Spleen (tissue), 7 donors: ENCODE measurements at regions not wholly inside any gene's neighbourhood (a gene's known extent, or its start where the extent isn't known, plus 50 kb on each side); places are given as distances from the start of the nearest gene placed in this dataset.
"Not testable (repeated sequence)": the region's sequence is repeated elsewhere in the genome, so short reads cannot be mapped to it uniquely, and the experiment has no call there.

Experiments
- CTCF ChIP-seq, 11 experiments: fragments of 200-600 bp in 7 of 11; fragments of 450-650 bp in 4 of 11; sonication (generic) in 4 of 11; IDR thresholded peaks in 8 of 11; conservative IDR thresholded peaks in 3 of 11; 1 replicate in 7 of 11; 2 replicates in 4 of 11; pipeline versions ENCODE4 v1.4.0 to v1.8.0; 2016 to 2021; ENCODE audit warnings: antibody characterized with exemption in 11 of 11, inconsistent platforms in 4 of 11, mild to moderate bottlenecking in 1 of 11
- POLR2A ChIP-seq, 3 donors: fragments of 450-650 bp; IDR thresholded peaks; one replicate each; pipeline ENCODE4 v1.5.1; 2017; ENCODE audit warnings: antibody characterized with exemption in 3 of 3, mild to moderate bottlenecking in 1 of 3
- POLR2AphosphoS5 ChIP-seq, 3 donors: sonication (generic); formaldehyde crosslinking; IDR thresholded peaks; one replicate each; pipeline ENCODE4 v1.5.1; 2017; ENCODE audit warnings: antibody characterized with exemption in 3 of 3
- donor health status: DM: no; HTN: no; CAD: no; lungs with moderate emphysema.
- donor health status: DM: no; HTN: no; CAD: no.
- donor health status: DM: no; HTN: no; CAD: no.

DNA sequence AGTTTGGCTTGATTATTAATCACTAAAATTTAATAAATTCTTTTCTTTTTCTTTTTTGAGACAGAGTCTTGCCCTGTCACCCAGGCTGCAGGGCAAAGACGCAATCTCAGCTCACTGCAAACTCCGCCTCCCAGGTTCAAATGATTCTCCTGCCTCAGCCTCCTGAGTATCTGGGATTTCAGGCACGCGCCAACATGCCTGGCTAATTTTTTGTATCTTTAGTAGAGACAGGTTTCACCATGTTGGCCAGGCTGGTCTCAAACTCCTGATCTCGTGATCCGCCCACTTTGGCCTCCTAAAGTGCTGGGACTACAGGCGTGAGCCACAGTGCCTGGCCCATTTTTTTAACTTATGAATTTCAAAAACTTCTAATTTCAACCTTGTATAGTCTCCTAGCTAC, 215.6 kb upstream of the RBBP8 start:
- not testable (repeated sequence) for TF ChIP-seq CTCF (IDR thresholded peaks at IDR 0.05 in 8 of 11, conservative IDR thresholded peaks at IDR 0.05 in 3 of 11); POLR2A (IDR thresholded peaks at IDR 0.05); POLR2AphosphoS5 (IDR thresholded peaks at IDR 0.05)
